ENCODE measurements at regions not wholly inside any gene's neighbourhood (a gene's known extent, or its start where the extent isn't known, plus 50 kb on each side); places are given as distances from the start of the nearest gene placed in this dataset.

DNA sequence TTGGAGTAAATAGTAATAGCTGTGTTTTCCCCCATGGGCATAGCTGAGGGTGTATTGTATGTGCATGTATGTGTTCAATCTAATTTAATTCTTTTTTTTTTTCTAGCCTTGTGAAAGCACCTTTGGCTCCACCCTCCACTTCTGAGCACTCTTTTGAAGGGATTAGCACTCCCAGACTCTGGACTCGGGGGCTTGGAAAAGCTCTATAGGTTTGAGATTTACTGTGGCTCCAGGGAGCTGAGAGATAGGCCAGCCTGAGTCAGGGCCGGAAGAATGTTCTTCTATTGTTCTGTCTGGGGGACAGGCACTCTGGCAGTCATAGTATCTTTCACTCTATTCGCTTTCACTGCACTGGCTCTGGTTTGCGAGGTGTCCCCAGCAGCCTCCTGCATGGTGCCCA lies 540.0 kb upstream of the TBX3 start (continued):
- no peak for TF ChIP-seq BDP1 (IDR thresholded peaks at IDR 0.05; ENCODE audit: insufficient read depth, insufficient read length)
- TF ChIP-seq, protein P1, sequence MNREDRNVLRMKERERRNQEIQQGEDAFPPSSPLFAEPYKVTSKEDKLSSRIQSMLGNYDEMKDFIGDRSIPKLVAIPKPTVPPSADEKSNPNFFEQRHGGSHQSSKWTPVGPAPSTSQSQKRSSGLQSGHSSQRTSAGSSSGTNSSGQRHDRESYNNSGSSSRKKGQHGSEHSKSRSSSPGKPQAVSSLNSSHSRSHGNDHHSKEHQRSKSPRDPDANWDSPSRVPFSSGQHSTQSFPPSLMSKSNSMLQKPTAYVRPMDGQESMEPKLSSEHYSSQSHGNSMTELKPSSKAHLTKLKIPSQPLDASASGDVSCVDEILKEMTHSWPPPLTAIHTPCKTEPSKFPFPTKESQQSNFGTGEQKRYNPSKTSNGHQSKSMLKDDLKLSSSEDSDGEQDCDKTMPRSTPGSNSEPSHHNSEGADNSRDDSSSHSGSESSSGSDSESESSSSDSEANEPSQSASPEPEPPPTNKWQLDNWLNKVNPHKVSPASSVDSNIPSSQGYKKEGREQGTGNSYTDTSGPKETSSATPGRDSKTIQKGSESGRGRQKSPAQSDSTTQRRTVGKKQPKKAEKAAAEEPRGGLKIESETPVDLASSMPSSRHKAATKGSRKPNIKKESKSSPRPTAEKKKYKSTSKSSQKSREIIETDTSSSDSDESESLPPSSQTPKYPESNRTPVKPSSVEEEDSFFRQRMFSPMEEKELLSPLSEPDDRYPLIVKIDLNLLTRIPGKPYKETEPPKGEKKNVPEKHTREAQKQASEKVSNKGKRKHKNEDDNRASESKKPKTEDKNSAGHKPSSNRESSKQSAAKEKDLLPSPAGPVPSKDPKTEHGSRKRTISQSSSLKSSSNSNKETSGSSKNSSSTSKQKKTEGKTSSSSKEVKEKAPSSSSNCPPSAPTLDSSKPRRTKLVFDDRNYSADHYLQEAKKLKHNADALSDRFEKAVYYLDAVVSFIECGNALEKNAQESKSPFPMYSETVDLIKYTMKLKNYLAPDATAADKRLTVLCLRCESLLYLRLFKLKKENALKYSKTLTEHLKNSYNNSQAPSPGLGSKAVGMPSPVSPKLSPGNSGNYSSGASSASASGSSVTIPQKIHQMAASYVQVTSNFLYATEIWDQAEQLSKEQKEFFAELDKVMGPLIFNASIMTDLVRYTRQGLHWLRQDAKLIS (CRISPR knock-in tag; IDR thresholded peaks at IDR 0.05): no peak
- TF ChIP-seq, protein P2, sequence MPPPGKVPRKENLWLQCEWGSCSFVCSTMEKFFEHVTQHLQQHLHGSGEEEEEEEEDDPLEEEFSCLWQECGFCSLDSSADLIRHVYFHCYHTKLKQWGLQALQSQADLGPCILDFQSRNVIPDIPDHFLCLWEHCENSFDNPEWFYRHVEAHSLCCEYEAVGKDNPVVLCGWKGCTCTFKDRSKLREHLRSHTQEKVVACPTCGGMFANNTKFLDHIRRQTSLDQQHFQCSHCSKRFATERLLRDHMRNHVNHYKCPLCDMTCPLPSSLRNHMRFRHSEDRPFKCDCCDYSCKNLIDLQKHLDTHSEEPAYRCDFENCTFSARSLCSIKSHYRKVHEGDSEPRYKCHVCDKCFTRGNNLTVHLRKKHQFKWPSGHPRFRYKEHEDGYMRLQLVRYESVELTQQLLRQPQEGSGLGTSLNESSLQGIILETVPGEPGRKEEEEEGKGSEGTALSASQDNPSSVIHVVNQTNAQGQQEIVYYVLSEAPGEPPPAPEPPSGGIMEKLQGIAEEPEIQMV (tag; conservative IDR thresholded peaks at IDR 0.05; ENCODE audit: low read depth): no peak

DNA sequence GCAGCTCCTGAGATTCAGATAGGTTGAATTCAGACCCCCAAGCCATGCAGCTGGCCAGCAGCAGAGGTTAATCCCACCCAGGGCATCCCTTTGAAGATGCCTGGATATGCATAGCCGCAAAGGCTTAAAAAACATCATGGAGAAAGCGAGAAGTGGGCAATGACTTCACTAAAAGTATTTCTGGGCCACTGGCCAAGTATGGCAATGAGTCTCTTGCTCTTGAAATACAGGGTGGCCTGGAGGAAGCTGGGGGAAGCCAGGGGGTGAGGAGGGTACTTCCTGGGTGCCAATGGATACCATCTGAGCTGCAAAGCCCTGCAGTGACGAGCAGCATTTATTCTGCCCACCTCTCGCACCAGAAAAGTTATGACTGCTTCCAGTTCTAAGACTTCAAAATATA lies 539.3 kb upstream of the TBX3 start:
- intact Hi-C loops (cut with micrococcal nuclease): no loop called here
- no peak for TF ChIP-seq POU5F1 (IDR thresholded peaks at IDR 0.05; ENCODE audit: borderline replicate concordance, low read depth, low read length, partially characterized antibody)
- H3K36me3 ChIP-seq (ENCODE audit: control insufficient read depth, insufficient read depth, low read length): no peaks in the 10 kb centered on the region
- H3K4me2 ChIP-seq (ENCODE audit: insufficient read depth, low read length): no peak overlapping the region
- no peak overlapping the region for H3K27ac ChIP-seq (ENCODE audit: extremely low read depth, low read depth, low read length)
- H4K20me1 ChIP-seq (replicated peaks; ENCODE audit: control insufficient read depth, insufficient read depth, low read length): no peaks in the 10 kb centered on the region; the same call in 1 of the 2 replicates
- H3K9ac ChIP-seq (ENCODE audit: insufficient read depth in 1 of 2, low read depth in 2 of 2, low read length in 2 of 2): no peak overlapping the region
- ChIA-PET POLR2A (interaction anchor here (1.0 kb wide), 1 partner anchor 20 kb away, joined by 3 read pairs; no protein-coding TSS in a partner anchor), CTCF (ENCODE audit: low intra/inter-chr PET ratio) (no interaction called here)
- H3K79me2 ChIP-seq (ENCODE audit: control insufficient read depth, insufficient read depth, low read length): no peaks in the 10 kb centered on the region
- no peak overlapping the region for H2AFZ ChIP-seq (ENCODE audit: low read depth, low read length)
- no peaks in the 10 kb centered on the region for H3K9me3 ChIP-seq (replicated peaks; ENCODE audit: control insufficient read depth, insufficient read depth, low read depth, low read length)
- FAIRE-seq (no peak), ATAC-seq (no peak), DNase-seq (ENCODE audit: extremely low read depth in 1 of 4, low spot score in 3 of 4) (no peak)
- 3% methylated on average over 4 of the region's 4 CpGs for WGBS (ENCODE audit: insufficient coverage, low coverage, missing lambda C conversion rate)
- H3K27me3 ChIP-seq (ENCODE audit: control insufficient read depth in 2 of 2, insufficient read depth in 2 of 2, low read length in 2 of 2): no peaks in the 10 kb centered on the region
- in situ Hi-C loops (cut with MboI): no loop called here
- no peaks in the 10 kb centered on the region for H3K4me1 ChIP-seq (replicated peaks in 1 of 2; ENCODE audit: control insufficient read depth in 2 of 2, insufficient read depth in 2 of 2, low read length in 2 of 2)
- no peak overlapping the region for H3K4me3 ChIP-seq
- no TSS peak for BruUV-seq (replicated peaks)
- H3K9me1 ChIP-seq (ENCODE audit: control insufficient read depth, insufficient read depth, low read length): no peaks in the 10 kb centered on the region

Measured in K562 (cell line).